ENCODE measurements at regions not wholly inside any gene's neighbourhood (a gene's known extent, or its start where the extent isn't known, plus 50 kb on each side); places are given as distances from the start of the nearest gene placed in this dataset.

DNA sequence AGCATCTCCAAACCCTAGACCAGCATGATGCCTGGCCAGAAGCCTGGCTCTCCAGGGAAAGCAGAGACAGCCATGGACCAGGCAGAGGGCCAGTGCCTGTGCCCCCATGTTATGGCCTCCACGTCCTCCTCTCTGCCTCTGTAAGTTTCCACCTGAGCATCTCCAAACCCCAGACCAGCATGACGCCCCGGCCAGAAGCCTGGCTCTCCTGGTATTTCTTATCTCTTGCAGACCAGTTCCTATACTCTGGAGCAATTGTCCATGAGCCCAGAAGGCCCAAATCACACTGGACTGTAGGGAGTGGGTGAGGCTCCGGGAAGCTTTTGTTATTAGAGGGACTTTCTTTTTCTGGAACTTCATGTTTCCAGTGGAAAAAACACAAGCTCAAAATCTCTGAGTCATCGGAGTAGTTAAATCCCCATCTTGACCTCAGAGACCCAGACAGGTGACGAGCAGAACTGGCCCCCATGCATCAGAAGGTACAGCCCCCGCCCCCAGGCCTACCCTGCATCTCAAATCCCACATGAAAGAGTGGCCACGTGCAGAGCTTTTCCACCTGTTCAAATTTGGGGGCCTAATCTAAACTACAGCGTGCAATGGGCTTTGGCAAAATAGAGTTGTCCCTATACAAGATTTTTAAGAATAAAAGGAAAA lies 110.2 kb upstream of the FOXQ1 start:
- H3K9me3 ChIP-seq (ENCODE audit: control insufficient read depth, insufficient read depth, low read depth, low read length), result no peaks in the 10 kb centered on the region
- DNase-seq (ENCODE audit: low read depth in 2 of 2), result no peak
- H4K20me1 ChIP-seq (ENCODE audit: control insufficient read depth, extremely low read depth, insufficient read depth, low read length), result no peaks in the 10 kb centered on the region
- no peak overlapping the region for H3K4me3 ChIP-seq (replicated peaks in 1 of 4; ENCODE audit: control extremely low read depth in 1 of 4, insufficient read depth in 1 of 4, low read depth in 3 of 4, low read length in 4 of 4)
- no peak overlapping the region for H3K4me2 ChIP-seq (ENCODE audit: extremely low read depth, insufficient read depth, low read length)
- H3K36me3 ChIP-seq (ENCODE audit: control insufficient read depth, insufficient read depth, low read length), result no peaks in the 10 kb centered on the region
- H3K27ac ChIP-seq (ENCODE audit: insufficient read depth, low read length), result peak overlapping the region; percentile 95
- no peak for TF ChIP-seq EZH2 (IDR thresholded peaks at IDR 0.05; ENCODE audit: low read length, missing control alignments)
- TF ChIP-seq, protein P1, sequence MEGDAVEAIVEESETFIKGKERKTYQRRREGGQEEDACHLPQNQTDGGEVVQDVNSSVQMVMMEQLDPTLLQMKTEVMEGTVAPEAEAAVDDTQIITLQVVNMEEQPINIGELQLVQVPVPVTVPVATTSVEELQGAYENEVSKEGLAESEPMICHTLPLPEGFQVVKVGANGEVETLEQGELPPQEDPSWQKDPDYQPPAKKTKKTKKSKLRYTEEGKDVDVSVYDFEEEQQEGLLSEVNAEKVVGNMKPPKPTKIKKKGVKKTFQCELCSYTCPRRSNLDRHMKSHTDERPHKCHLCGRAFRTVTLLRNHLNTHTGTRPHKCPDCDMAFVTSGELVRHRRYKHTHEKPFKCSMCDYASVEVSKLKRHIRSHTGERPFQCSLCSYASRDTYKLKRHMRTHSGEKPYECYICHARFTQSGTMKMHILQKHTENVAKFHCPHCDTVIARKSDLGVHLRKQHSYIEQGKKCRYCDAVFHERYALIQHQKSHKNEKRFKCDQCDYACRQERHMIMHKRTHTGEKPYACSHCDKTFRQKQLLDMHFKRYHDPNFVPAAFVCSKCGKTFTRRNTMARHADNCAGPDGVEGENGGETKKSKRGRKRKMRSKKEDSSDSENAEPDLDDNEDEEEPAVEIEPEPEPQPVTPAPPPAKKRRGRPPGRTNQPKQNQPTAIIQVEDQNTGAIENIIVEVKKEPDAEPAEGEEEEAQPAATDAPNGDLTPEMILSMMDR (conservative IDR thresholded peaks at IDR 0.05 in 1 of 2, IDR thresholded peaks at IDR 0.05 in 1 of 2; ENCODE audit: low read depth in 1 of 2, low read length in 2 of 2), result no peak
- no peak overlapping the region for H3K9ac ChIP-seq (ENCODE audit: insufficient read depth, low read length)
- no peak overlapping the region for H2AFZ ChIP-seq (ENCODE audit: low read length)
- peaks cover 14% of the 10 kb centered on the region for H3K4me1 ChIP-seq (ENCODE audit: control insufficient read depth, extremely low read depth, insufficient read depth, low read length)
- no peaks in the 10 kb centered on the region for H3K27me3 ChIP-seq (ENCODE audit: control insufficient read depth, insufficient read depth, low read length)
- H3K79me2 ChIP-seq (ENCODE audit: control insufficient read depth, insufficient read depth, low read length), result no peaks in the 10 kb centered on the region

DNA sequence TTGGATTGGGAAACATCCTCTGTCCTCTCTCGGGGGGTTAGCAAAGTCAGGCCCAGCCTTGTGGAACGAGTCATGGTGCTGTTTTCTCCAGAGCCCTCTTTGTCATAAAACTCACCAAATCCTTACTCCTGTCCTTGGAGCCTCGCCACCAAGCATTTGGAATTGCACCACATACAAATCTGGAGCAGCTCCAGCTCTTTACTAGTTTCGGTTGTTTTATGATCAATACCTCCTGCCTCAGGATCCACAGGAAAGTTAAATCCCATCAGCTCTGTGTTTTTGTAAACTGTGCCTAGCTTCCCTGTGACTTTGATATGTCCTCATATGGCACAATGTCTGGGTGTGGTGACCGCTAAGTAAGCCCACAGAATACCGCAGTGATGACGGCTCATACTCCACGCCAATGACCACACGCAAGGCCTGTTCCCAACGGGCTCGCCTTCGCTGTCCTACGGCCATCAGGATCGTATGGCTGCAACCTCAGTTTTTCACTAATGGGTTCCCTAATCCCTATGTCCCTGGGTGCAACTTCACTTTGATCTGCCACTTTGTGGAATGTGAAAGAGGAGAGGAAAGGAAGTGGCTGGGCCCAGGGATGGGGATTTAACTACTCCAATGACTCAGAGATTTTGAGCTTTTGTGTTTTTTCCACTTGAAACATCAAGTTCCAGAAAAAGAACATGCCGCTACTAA lies 111.3 kb upstream of the FOXQ1 start:
- Histone ChIP-seq H3K4me3 (replicated peaks in 1 of 4; ENCODE audit: control extremely low read depth in 1 of 4, insufficient read depth in 1 of 4, low read depth in 3 of 4, low read length in 4 of 4) (peak overlapping the region in 1 of 4 experiments; percentile 20), H3K9me3 (ENCODE audit: control insufficient read depth, insufficient read depth, low read depth, low read length) (no peaks in the 10 kb centered on the region), H2AFZ (ENCODE audit: low read length) (peak overlapping the region; percentile 61), H3K27ac (ENCODE audit: insufficient read depth, low read length) (peak overlapping the region; percentile 95), H4K20me1 (ENCODE audit: control insufficient read depth, extremely low read depth, insufficient read depth, low read length) (no peaks in the 10 kb centered on the region), H3K36me3 (ENCODE audit: control insufficient read depth, insufficient read depth, low read length) (no peaks in the 10 kb centered on the region), H3K27me3 (ENCODE audit: control insufficient read depth, insufficient read depth, low read length) (no peaks in the 10 kb centered on the region), H3K4me1 (ENCODE audit: control insufficient read depth, extremely low read depth, insufficient read depth, low read length) (peaks cover 14% of the 10 kb centered on the region), H3K4me2 (ENCODE audit: extremely low read depth, insufficient read depth, low read length) (peak overlapping the region; percentile 72), H3K9ac (ENCODE audit: insufficient read depth, low read length) (peak overlapping the region; percentile 51), H3K79me2 (ENCODE audit: control insufficient read depth, insufficient read depth, low read length) (no peaks in the 10 kb centered on the region)
- TF ChIP-seq, protein P1 (conservative IDR thresholded peaks at IDR 0.05 in 1 of 2, IDR thresholded peaks at IDR 0.05 in 1 of 2; ENCODE audit: low read depth in 1 of 2, low read length in 2 of 2), result no peak
- TF ChIP-seq EZH2 (IDR thresholded peaks at IDR 0.05; ENCODE audit: low read length, missing control alignments), result no peak
- peak in 1 of 2 donors; percentile 82 for DNase-seq (ENCODE audit: low read depth in 2 of 2)

DNA sequence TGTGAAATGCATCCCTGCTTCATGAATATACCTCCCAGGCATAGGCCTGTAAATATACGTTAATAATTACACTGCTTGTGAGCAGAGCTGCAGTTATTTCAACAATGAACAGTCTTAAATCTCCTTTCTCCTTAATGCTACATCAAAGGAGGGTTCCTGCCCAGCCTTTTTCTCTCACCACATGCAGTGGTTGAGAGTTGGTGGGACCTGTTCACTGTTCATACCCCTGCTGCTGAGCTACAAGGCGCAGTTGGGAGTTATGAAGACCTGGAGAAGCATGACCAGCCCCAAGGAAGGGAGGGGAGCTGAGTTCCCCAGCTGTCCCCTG lies 111.9 kb upstream of the FOXQ1 start:
- Histone ChIP-seq H3K4me3 (replicated peaks in 1 of 4; ENCODE audit: control extremely low read depth in 1 of 4, insufficient read depth in 1 of 4, low read depth in 3 of 4, low read length in 4 of 4) (peak overlapping the region in 1 of 4 experiments; percentile 20), H3K4me2 (ENCODE audit: extremely low read depth, insufficient read depth, low read length) (peak overlapping the region; percentile 72), H3K79me2 (ENCODE audit: control insufficient read depth, insufficient read depth, low read length) (no peaks in the 10 kb centered on the region), H3K9me3 (ENCODE audit: control insufficient read depth, insufficient read depth, low read depth, low read length) (no peaks in the 10 kb centered on the region), H4K20me1 (ENCODE audit: control insufficient read depth, extremely low read depth, insufficient read depth, low read length) (no peaks in the 10 kb centered on the region), H3K27me3 (ENCODE audit: control insufficient read depth, insufficient read depth, low read length) (no peaks in the 10 kb centered on the region), H2AFZ (ENCODE audit: low read length) (peak overlapping the region; percentile 61), H3K36me3 (ENCODE audit: control insufficient read depth, insufficient read depth, low read length) (no peaks in the 10 kb centered on the region), H3K4me1 (ENCODE audit: control insufficient read depth, extremely low read depth, insufficient read depth, low read length) (peaks cover 14% of the 10 kb centered on the region), H3K27ac (ENCODE audit: insufficient read depth, low read length) (peak overlapping the region; percentile 95), H3K9ac (ENCODE audit: insufficient read depth, low read length) (peak overlapping the region; percentile 51)
- no peak for DNase-seq (ENCODE audit: low read depth in 2 of 2)
- no peak for TF ChIP-seq EZH2 (IDR thresholded peaks at IDR 0.05; ENCODE audit: low read length, missing control alignments)
- TF ChIP-seq, protein P1 (conservative IDR thresholded peaks at IDR 0.05 in 1 of 2, IDR thresholded peaks at IDR 0.05 in 1 of 2; ENCODE audit: low read depth in 1 of 2, low read length in 2 of 2), result no peak
